OCI-LY1 (cell line): ENCODE measurements at regions not wholly inside any gene's neighbourhood (a gene's known extent, or its start where the extent isn't known, plus 50 kb on each side); places are given as distances from the start of the nearest gene placed in this dataset.
A peak's percentile ranks its signal among the peaks of the same experiment; 100 is the strongest.

Experiments
- H2AFZ ChIP-seq: fragments of 200-600 bp; sonication (generic), shearing (Covaris generic); 2 replicates; pipeline ENCODE4 v1.6.0; 2014; ENCODE audit warnings: antibody characterized with exemption, mild to moderate bottlenecking, low read length
- H3F3A ChIP-seq: fragments of 200-600 bp; sonication (generic), shearing (Covaris generic); 2 replicates; pipeline ENCODE4 v1.6.0; 2014; ENCODE audit warnings: mild to moderate bottlenecking, antibody characterized with exemption, low read length, moderate library complexity; ENCODE audit not compliant: insufficient read depth
- H3K27ac ChIP-seq: fragments of 200-600 bp; sonication (generic); 2 replicates; pipeline ENCODE4 v1.5.1; 2014; ENCODE audit warnings: low read length, mixed run types, mild to moderate bottlenecking, low read depth; ENCODE audit not compliant: poor library complexity, severe bottlenecking
- H3K27me3 ChIP-seq: fragments of 200-600 bp; sonication (generic); 2 replicates; pipeline ENCODE4 v1.6.0; 2014; ENCODE audit warnings: antibody characterized with exemption, mild to moderate bottlenecking, low read length, moderate library complexity; ENCODE audit not compliant: insufficient read depth
- H3K36me3 ChIP-seq: fragments of 200-600 bp; sonication (generic); 2 replicates; pipeline ENCODE4 v1.6.1; 2014; ENCODE audit warnings: mild to moderate bottlenecking, antibody characterized with exemption, low read length, moderate library complexity, mixed read lengths; ENCODE audit not compliant: insufficient read depth
- H3K4me1 ChIP-seq: fragments of 200-600 bp; sonication (generic); 2 replicates; pipeline ENCODE4 v1.5.1; 2014; ENCODE audit warnings: mild to moderate bottlenecking, low read length, moderate library complexity; ENCODE audit not compliant: insufficient read depth, severe bottlenecking
- H3K4me2 ChIP-seq: fragments of 200-600 bp; sonication (generic), shearing (Covaris generic); 2 replicates; pipeline ENCODE4 v1.6.1; 2014; ENCODE audit warnings: low read length
- H3K4me3 ChIP-seq: fragments of 200-600 bp; sonication (generic); 2 replicates; pipeline ENCODE4 v1.5.1; 2014; ENCODE audit warnings: low read length, low read depth, mild to moderate bottlenecking, mixed read lengths; ENCODE audit not compliant: poor library complexity, severe bottlenecking
- H3K79me2 ChIP-seq: fragments of 200-600 bp; shearing (Covaris generic); 2 replicates; pipeline ENCODE4 v1.6.1; 2016; ENCODE audit warnings: mixed run types, low read length, mixed read lengths; ENCODE audit not compliant: insufficient read depth
- H3K9ac ChIP-seq: fragments of 200-600 bp; sonication (generic), shearing (Covaris generic); 2 replicates; pipeline ENCODE4 v1.6.1; 2014; ENCODE audit warnings: mild to moderate bottlenecking, low read length, mixed read lengths
- H3K9me2 ChIP-seq: fragments of 200-600 bp; sonication (generic), shearing (Covaris generic); 2 replicates; pipeline ENCODE4 v1.6.1; 2014; ENCODE audit warnings: low read depth, mild to moderate bottlenecking, low read length, mixed read lengths
- H3K9me3 ChIP-seq: fragments of 200-600 bp; shearing (Covaris generic); 2 replicates; pipeline ENCODE4 v1.6.1; 2014; ENCODE audit warnings: low read length, mixed read lengths
- H4K20me1 ChIP-seq: fragments of 200-600 bp; sonication (generic), shearing (Covaris generic); 2 replicates; pipeline ENCODE4 v1.6.0; 2016; ENCODE audit warnings: mild to moderate bottlenecking, low read length; ENCODE audit not compliant: insufficient read depth
- CTCF ChIP-seq: fragments of 200-600 bp; sonication (generic), shearing (Covaris generic); IDR thresholded peaks from 2 replicates; pipeline ENCODE4 v1.5.1; 2017; ENCODE audit warnings: mild to moderate bottlenecking, antibody characterized with exemption, low read length, moderate library complexity, mixed read lengths
- EZH2 ChIP-seq: fragments of 200-600 bp; sonication (generic), shearing (Covaris generic); IDR thresholded peaks from 2 replicates; pipeline ENCODE4 v1.8.0; 2017; ENCODE audit warnings: borderline replicate concordance, mixed run types, mild to moderate bottlenecking, antibody characterized with exemption, low read length, moderate library complexity, mixed read lengths

- Histone ChIP-seq H3K4me3 (no peak overlapping the region), H3K9me3 (no peaks in the 10 kb centered on the region), H3K9me2 (no peaks in the 10 kb centered on the region), H3K79me2 (no peaks in the 10 kb centered on the region), H2AFZ (no peak overlapping the region), H3K36me3 (no peaks in the 10 kb centered on the region), H3K4me2 (no peak overlapping the region), H3K27ac (no peak overlapping the region), H3K27me3 (no peaks in the 10 kb centered on the region; the same call in 1 of the 2 replicates), H3K4me1 (no peaks in the 10 kb centered on the region), H4K20me1 (no peaks in the 10 kb centered on the region), H3K9ac (no peak overlapping the region), H3F3A (no peaks in the 10 kb centered on the region)
- TF ChIP-seq EZH2 (no peak), CTCF (no peak)
These were observed 95.1 kb upstream of the GPR26 start for GRCh38 chr10:123570898-123571515.

- Histone ChIP-seq H3K9ac (no peak overlapping the region), H3K4me1 (no peaks in the 10 kb centered on the region), H3K27ac (no peak overlapping the region), H3K9me3 (no peaks in the 10 kb centered on the region), H3K4me3 (no peak overlapping the region), H3K79me2 (no peaks in the 10 kb centered on the region), H4K20me1 (no peaks in the 10 kb centered on the region), H3K36me3 (no peaks in the 10 kb centered on the region), H3K9me2 (no peaks in the 10 kb centered on the region), H2AFZ (no peak overlapping the region), H3K4me2 (no peak overlapping the region), H3F3A (no peaks in the 10 kb centered on the region), H3K27me3 (no peaks in the 10 kb centered on the region; the same call in 1 of the 2 replicates)
- TF ChIP-seq EZH2 (no peak), CTCF (no peak)
These were observed 94.2 kb upstream of the GPR26 start for GRCh38 chr10:123571978-123572377.

- H3K4me2 ChIP-seq = no peak overlapping the region
- no peak overlapping the region for H3K27ac ChIP-seq
- H3F3A ChIP-seq = no peaks in the 10 kb centered on the region
- TF ChIP-seq CTCF = peak; percentile 78
- no peak for TF ChIP-seq EZH2
- no peaks in the 10 kb centered on the region for H3K4me1 ChIP-seq
- no peaks in the 10 kb centered on the region for H3K9me3 ChIP-seq
- H3K9me2 ChIP-seq = no peaks in the 10 kb centered on the region
- no peak overlapping the region for H3K9ac ChIP-seq
- no peaks in the 10 kb centered on the region for H3K36me3 ChIP-seq
- no peak overlapping the region for H2AFZ ChIP-seq
- no peaks in the 10 kb centered on the region for H4K20me1 ChIP-seq
- no peak overlapping the region for H3K4me3 ChIP-seq
- no peaks in the 10 kb centered on the region; the same call in 1 of the 2 replicates for H3K27me3 ChIP-seq
- H3K79me2 ChIP-seq = no peaks in the 10 kb centered on the region
These were observed 92.7 kb upstream of the GPR26 start for GRCh38 chr10:123573236-123574108.
